ENCODE measurements at regions not wholly inside any gene's neighbourhood (a gene's known extent, or its start where the extent isn't known, plus 50 kb on each side); places are given as distances from the start of the nearest gene placed in this dataset.

DNA sequence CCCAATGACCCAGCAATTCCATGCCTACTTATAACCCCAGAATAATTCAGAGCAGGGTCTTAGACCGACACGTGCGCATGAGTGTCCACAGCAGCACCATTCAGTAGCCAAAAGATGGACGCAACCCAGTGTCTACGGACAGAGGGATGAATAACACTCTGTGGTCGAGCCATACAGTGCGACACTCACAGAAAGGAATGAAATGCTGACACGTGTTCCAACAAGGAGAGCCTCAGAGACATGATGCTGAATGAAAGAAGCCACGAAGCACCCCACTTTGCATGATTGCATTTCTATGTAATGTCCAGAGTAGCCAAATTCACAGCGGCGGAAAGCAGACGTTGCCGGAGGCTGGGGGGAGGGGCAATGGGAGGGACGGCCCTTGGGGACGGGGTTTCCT, 134.4 kb downstream of the CTTN start:
- TF ChIP-seq REST (IDR thresholded peaks at IDR 0.05; ENCODE audit: unreplicated experiment) (no peak), POLR2AphosphoS5 (IDR thresholded peaks at IDR 0.05; ENCODE audit: low read depth) (no peak), NANOG (IDR thresholded peaks at IDR 0.05; ENCODE audit: borderline replicate concordance) (no peak), EZH2phosphoT487 (IDR thresholded peaks at IDR 0.05; ENCODE audit: unreplicated experiment) (no peak), EZH2 (IDR thresholded peaks at IDR 0.05; ENCODE audit: low read depth, unreplicated experiment) (no peak), JUNB (IDR thresholded peaks at IDR 0.05; ENCODE audit: unreplicated experiment) (no peak), ZNF331 (CRISPR knock-in tag; IDR thresholded peaks at IDR 0.05; ENCODE audit: low read depth) (no peak), CREB1 (CRISPR knock-in tag; IDR thresholded peaks at IDR 0.05; ENCODE audit: low read depth) (no peak), ZNF462 (CRISPR knock-in tag; IDR thresholded peaks at IDR 0.05) (no peak)
- TF ChIP-seq, protein P1, sequence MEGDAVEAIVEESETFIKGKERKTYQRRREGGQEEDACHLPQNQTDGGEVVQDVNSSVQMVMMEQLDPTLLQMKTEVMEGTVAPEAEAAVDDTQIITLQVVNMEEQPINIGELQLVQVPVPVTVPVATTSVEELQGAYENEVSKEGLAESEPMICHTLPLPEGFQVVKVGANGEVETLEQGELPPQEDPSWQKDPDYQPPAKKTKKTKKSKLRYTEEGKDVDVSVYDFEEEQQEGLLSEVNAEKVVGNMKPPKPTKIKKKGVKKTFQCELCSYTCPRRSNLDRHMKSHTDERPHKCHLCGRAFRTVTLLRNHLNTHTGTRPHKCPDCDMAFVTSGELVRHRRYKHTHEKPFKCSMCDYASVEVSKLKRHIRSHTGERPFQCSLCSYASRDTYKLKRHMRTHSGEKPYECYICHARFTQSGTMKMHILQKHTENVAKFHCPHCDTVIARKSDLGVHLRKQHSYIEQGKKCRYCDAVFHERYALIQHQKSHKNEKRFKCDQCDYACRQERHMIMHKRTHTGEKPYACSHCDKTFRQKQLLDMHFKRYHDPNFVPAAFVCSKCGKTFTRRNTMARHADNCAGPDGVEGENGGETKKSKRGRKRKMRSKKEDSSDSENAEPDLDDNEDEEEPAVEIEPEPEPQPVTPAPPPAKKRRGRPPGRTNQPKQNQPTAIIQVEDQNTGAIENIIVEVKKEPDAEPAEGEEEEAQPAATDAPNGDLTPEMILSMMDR (conservative IDR thresholded peaks at IDR 0.05; ENCODE audit: low read depth in 2 of 2) = no peak
- TF ChIP-seq, protein P2, sequence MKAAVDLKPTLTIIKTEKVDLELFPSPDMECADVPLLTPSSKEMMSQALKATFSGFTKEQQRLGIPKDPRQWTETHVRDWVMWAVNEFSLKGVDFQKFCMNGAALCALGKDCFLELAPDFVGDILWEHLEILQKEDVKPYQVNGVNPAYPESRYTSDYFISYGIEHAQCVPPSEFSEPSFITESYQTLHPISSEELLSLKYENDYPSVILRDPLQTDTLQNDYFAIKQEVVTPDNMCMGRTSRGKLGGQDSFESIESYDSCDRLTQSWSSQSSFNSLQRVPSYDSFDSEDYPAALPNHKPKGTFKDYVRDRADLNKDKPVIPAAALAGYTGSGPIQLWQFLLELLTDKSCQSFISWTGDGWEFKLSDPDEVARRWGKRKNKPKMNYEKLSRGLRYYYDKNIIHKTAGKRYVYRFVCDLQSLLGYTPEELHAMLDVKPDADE (IDR thresholded peaks at IDR 0.05) = no peak

Measured in GM23338 (cell line).